Fibroblast of skin of abdomen (primary cell): ENCODE measurements at regions not wholly inside any gene's neighbourhood (a gene's known extent, or its start where the extent isn't known, plus 50 kb on each side); places are given as distances from the start of the nearest gene placed in this dataset.

Experiments used
- DNase-seq: peaks from one replicate; pipeline ENCODE4 v3.0.0-alpha.2; 2013

GRCh38 chr2:183284606-183285005 is 160.4 kb downstream of the NUP35 start:
- peak; percentile 77 for DNase-seq

GRCh38 chr2:183291436-183291835 is 167.2 kb downstream of the NUP35 start:
- DNase-seq: peak; percentile 5

GRCh38 chr2:183292028-183292427 is 167.8 kb downstream of the NUP35 start:
- no peak for DNase-seq

- DNase-seq: no peak
Measured at GRCh38 chr2:183339311-183339710, 215.1 kb downstream of the NUP35 start.

- no peak for DNase-seq
Measured at GRCh38 chr2:183341057-183341456, 216.8 kb downstream of the NUP35 start.

- DNase-seq: no peak
Measured at GRCh38 chr2:183347969-183348368, 223.7 kb downstream of the NUP35 start.

- DNase-seq: no peak
Measured at GRCh38 chr2:183348492-183348891, 224.2 kb downstream of the NUP35 start.

- DNase-seq: peak; percentile 1
Measured at GRCh38 chr2:183349091-183349490, 224.8 kb downstream of the NUP35 start.

- peak; percentile 4 for DNase-seq
Measured at GRCh38 chr2:183359867-183360266, 235.6 kb downstream of the NUP35 start.

GRCh38 chr2:183371545-183371944 is 247.3 kb downstream of the NUP35 start:
- no peak for DNase-seq

- DNase-seq: no peak
Measured at GRCh38 chr2:183375821-183376220, 251.6 kb downstream of the NUP35 start.

- DNase-seq: no peak
Measured at GRCh38 chr2:183383854-183384253, 259.6 kb downstream of the NUP35 start.

GRCh38 chr2:183389546-183390080 is 265.4 kb downstream of the NUP35 start:
- no peak for DNase-seq

GRCh38 chr2:183390109-183390508 is 265.9 kb downstream of the NUP35 start:
- no peak for DNase-seq

- DNase-seq: no peak
Measured at GRCh38 chr2:183404392-183404791, 280.1 kb downstream of the NUP35 start.

GRCh38 chr2:183408562-183408961 is 284.3 kb downstream of the NUP35 start:
- no peak for DNase-seq

- DNase-seq: no peak
Measured at GRCh38 chr2:183409662-183410061, 285.4 kb downstream of the NUP35 start.

- no peak for DNase-seq
Measured at GRCh38 chr2:183416753-183417152, 292.5 kb downstream of the NUP35 start.

- DNase-seq: no peak
Measured at GRCh38 chr2:183426825-183427224, 302.6 kb downstream of the NUP35 start.

GRCh38 chr2:183427558-183427957 is 303.3 kb downstream of the NUP35 start:
- DNase-seq: no peak

- no peak for DNase-seq
Measured at GRCh38 chr2:183428881-183429280, 304.6 kb downstream of the NUP35 start.

- DNase-seq: no peak
Measured at GRCh38 chr2:183438541-183438940, 314.3 kb downstream of the NUP35 start.

GRCh38 chr2:183455056-183455455 is 330.8 kb downstream of the NUP35 start:
- DNase-seq: no peak

GRCh38 chr2:183456177-183456576 is 331.9 kb downstream of the NUP35 start:
- DNase-seq: no peak

- DNase-seq: no peak
Measured at GRCh38 chr2:183458460-183458859, 334.2 kb downstream of the NUP35 start.
